GM23338 (cell line): ENCODE measurements at regions not wholly inside any gene's neighbourhood (a gene's known extent, or its start where the extent isn't known, plus 50 kb on each side); places are given as distances from the start of the nearest gene placed in this dataset.

Experiments used
- ATAC-seq: fragments of 200-7000 bp; cut with Tn5 transposase; 3 replicates; pipeline ENCODE4 v1.9.1; 2020
- DNase-seq: peaks from one replicate; pipeline ENCODE4 v3.0.0-alpha.2; 2015; ENCODE audit warnings: low spot score
- H2AFZ ChIP-seq: fragments of 200-600 bp; sonication (generic); 2 replicates; pipeline ENCODE4 v1.8.0; 2016; ENCODE audit warnings: antibody characterized with exemption, mild to moderate bottlenecking, moderate library complexity
- H3F3A ChIP-seq: fragments of 200-600 bp; sonication (generic); replicated peaks from 2 replicates; pipeline ENCODE4 v1.8.0; 2017; ENCODE audit warnings: antibody characterized with exemption, mixed run types, low read depth
- H3K27ac ChIP-seq: fragments of 200-600 bp; sonication (generic); 2 replicates; pipeline ENCODE4 v1.6.1; 2016; ENCODE audit warnings: low read depth
- H3K27me3 ChIP-seq: fragments of 200-600 bp; sonication (generic); 2 replicates; pipeline ENCODE4 v1.8.0; 2016; ENCODE audit warnings: mild to moderate bottlenecking, mixed run types, moderate library complexity; ENCODE audit not compliant: insufficient read depth
- H3K36me3 ChIP-seq: fragments of 200-600 bp; sonication (generic); 2 replicates; pipeline ENCODE4 v1.8.0; 2016; ENCODE audit warnings: mild to moderate bottlenecking; ENCODE audit not compliant: insufficient read depth
- H3K4me1 ChIP-seq: fragments of 200-600 bp; sonication (generic); 2 replicates; pipeline ENCODE4 v1.8.0; 2016; ENCODE audit warnings: mild to moderate bottlenecking, moderate library complexity; ENCODE audit not compliant: insufficient read depth
- H3K4me2 ChIP-seq: fragments of 200-600 bp; sonication (generic); 2 replicates; pipeline ENCODE4 v1.7.1; 2017; ENCODE audit warnings: mixed run types
- H3K4me3 ChIP-seq: fragments of 200-600 bp; sonication (generic); 2 replicates; pipeline ENCODE4 v1.6.1; 2016; ENCODE audit warnings: mixed run types
- H3K79me2 ChIP-seq: fragments of 200-600 bp; sonication (generic); replicated peaks from 2 replicates; pipeline ENCODE4 v1.8.0; 2017; ENCODE audit warnings: mild to moderate bottlenecking; ENCODE audit not compliant: insufficient read depth
- H3K9me2 ChIP-seq: fragments of 200-600 bp; sonication (generic); 2 replicates; pipeline ENCODE4 v1.8.0; 2017; ENCODE audit not compliant: insufficient read depth
- H4K20me1 ChIP-seq: fragments of 200-600 bp; sonication (generic); replicated peaks from 2 replicates; pipeline ENCODE4 v1.8.0; 2017; ENCODE audit warnings: mild to moderate bottlenecking; ENCODE audit not compliant: insufficient read depth
- H3K27ac Mint-ChIP-seq: 2 replicates; pipeline ENCODE4 v1.8.0; 2020; ENCODE audit warnings: inconsistent platforms, mild to moderate bottlenecking, moderate library complexity, mixed read lengths
- H3K27me3 Mint-ChIP-seq: 3 replicates; pipeline ENCODE4 v1.8.0; 2022; ENCODE audit warnings: low read depth, mild to moderate bottlenecking, moderate library complexity, mixed read lengths, inconsistent platforms; ENCODE audit not compliant: insufficient read depth, poor library complexity
- H3K36me3 Mint-ChIP-seq: 3 replicates; pipeline ENCODE4 v1.8.0; 2021; ENCODE audit warnings: low read depth, mild to moderate bottlenecking, inconsistent platforms, moderate library complexity, mixed read lengths
- H3K4me1 Mint-ChIP-seq: 3 replicates; pipeline ENCODE4 v1.8.0; 2020; ENCODE audit warnings: mild to moderate bottlenecking, inconsistent platforms, mixed read lengths
- H3K4me3 Mint-ChIP-seq: 3 replicates; pipeline ENCODE4 v1.8.0; 2021; ENCODE audit warnings: moderate library complexity, mild to moderate bottlenecking, inconsistent platforms, mixed read lengths
- H3K9me3 Mint-ChIP-seq: 3 replicates; pipeline ENCODE4 v1.8.0; 2020; ENCODE audit warnings: moderate library complexity, mild to moderate bottlenecking, inconsistent platforms, mixed read lengths
- CREB1 ChIP-seq: fragments of 250-450 bp; sonication (Bioruptor Pico); IDR thresholded peaks from 2 replicates; pipeline ENCODE4 v1.5.0; 2020; ENCODE audit warnings: low read depth, mild to moderate bottlenecking, moderate library complexity
- EZH2 ChIP-seq: fragments of 200-600 bp; sonication (generic); IDR thresholded peaks from one replicate; pipeline ENCODE4 v1.8.0; 2017; ENCODE audit warnings: antibody characterized with exemption, mild to moderate bottlenecking, low read depth; ENCODE audit not compliant: unreplicated experiment
- EZH2phosphoT487 ChIP-seq: fragments of 200-600 bp; sonication (generic); IDR thresholded peaks from one replicate; pipeline ENCODE4 v1.8.1; 2018; ENCODE audit warnings: antibody characterized with exemption; ENCODE audit not compliant: unreplicated experiment
- NANOG ChIP-seq: IDR thresholded peaks from 2 replicates; pipeline ENCODE4 v1.6.1; 2016; ENCODE audit warnings: antibody characterized with exemption, borderline replicate concordance
- POLR2AphosphoS5 ChIP-seq: IDR thresholded peaks from 2 replicates; pipeline ENCODE4 v1.6.1; 2016; ENCODE audit warnings: antibody characterized with exemption, low read depth
- STAT1 ChIP-seq: IDR thresholded peaks from one replicate; pipeline ENCODE4 v1.6.1; 2016; ENCODE audit warnings: antibody characterized with exemption; ENCODE audit not compliant: unreplicated experiment
- ZNF114 ChIP-seq: fragments of 250-450 bp; sonication (Bioruptor Pico); IDR thresholded peaks from 2 replicates; pipeline ENCODE4 v1.5.0; 2020; ENCODE audit warnings: mild to moderate bottlenecking, moderate library complexity
- ZNF331 ChIP-seq: fragments of 250-450 bp; sonication (Bioruptor Pico); IDR thresholded peaks from 2 replicates; pipeline ENCODE4 v1.5.0; 2020; ENCODE audit warnings: low read depth, mild to moderate bottlenecking, moderate library complexity
- TF ChIP-seq, protein P1 (sequence below): fragments of 250-450 bp; sonication (Bioruptor Pico); IDR thresholded peaks from 2 replicates; pipeline ENCODE4 v1.5.0; 2020; ENCODE audit warnings: mild to moderate bottlenecking, moderate library complexity
- TF ChIP-seq, protein P2 (sequence below): IDR thresholded peaks from one replicate; pipeline ENCODE4 v1.6.1; 2018; ENCODE audit warnings: antibody characterized with exemption; ENCODE audit not compliant: unreplicated experiment

DNA sequence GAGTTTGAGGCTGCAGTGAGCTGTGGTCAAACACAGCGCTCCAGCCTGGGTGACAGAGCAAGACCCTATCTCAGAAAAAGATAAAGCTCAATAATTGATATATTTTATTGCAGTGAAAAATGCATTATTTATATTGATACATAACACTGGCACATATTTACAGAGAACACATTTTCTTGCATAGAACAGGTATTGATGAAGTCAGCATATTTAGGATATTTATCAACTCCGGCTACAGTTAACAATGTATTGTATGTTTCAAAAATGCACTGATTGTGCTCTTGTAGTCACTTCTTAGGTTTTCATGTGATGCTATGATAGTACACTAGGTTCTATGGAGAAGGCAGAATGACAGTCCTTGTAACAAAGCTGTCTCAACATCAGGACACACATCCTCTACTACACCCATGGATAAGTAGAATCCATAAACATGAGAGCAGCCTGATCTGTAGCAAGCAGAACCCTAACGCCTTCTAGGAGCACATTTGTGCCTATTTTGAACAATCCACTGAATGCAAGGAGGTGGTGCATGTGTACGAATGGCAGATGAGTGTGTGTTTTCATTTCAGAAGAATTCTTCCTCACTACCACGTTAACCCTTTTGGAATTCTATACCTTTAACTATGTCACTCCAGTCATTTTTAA, 586.1 kb upstream of the CELF2 start (continued):
- TF ChIP-seq, protein P1, sequence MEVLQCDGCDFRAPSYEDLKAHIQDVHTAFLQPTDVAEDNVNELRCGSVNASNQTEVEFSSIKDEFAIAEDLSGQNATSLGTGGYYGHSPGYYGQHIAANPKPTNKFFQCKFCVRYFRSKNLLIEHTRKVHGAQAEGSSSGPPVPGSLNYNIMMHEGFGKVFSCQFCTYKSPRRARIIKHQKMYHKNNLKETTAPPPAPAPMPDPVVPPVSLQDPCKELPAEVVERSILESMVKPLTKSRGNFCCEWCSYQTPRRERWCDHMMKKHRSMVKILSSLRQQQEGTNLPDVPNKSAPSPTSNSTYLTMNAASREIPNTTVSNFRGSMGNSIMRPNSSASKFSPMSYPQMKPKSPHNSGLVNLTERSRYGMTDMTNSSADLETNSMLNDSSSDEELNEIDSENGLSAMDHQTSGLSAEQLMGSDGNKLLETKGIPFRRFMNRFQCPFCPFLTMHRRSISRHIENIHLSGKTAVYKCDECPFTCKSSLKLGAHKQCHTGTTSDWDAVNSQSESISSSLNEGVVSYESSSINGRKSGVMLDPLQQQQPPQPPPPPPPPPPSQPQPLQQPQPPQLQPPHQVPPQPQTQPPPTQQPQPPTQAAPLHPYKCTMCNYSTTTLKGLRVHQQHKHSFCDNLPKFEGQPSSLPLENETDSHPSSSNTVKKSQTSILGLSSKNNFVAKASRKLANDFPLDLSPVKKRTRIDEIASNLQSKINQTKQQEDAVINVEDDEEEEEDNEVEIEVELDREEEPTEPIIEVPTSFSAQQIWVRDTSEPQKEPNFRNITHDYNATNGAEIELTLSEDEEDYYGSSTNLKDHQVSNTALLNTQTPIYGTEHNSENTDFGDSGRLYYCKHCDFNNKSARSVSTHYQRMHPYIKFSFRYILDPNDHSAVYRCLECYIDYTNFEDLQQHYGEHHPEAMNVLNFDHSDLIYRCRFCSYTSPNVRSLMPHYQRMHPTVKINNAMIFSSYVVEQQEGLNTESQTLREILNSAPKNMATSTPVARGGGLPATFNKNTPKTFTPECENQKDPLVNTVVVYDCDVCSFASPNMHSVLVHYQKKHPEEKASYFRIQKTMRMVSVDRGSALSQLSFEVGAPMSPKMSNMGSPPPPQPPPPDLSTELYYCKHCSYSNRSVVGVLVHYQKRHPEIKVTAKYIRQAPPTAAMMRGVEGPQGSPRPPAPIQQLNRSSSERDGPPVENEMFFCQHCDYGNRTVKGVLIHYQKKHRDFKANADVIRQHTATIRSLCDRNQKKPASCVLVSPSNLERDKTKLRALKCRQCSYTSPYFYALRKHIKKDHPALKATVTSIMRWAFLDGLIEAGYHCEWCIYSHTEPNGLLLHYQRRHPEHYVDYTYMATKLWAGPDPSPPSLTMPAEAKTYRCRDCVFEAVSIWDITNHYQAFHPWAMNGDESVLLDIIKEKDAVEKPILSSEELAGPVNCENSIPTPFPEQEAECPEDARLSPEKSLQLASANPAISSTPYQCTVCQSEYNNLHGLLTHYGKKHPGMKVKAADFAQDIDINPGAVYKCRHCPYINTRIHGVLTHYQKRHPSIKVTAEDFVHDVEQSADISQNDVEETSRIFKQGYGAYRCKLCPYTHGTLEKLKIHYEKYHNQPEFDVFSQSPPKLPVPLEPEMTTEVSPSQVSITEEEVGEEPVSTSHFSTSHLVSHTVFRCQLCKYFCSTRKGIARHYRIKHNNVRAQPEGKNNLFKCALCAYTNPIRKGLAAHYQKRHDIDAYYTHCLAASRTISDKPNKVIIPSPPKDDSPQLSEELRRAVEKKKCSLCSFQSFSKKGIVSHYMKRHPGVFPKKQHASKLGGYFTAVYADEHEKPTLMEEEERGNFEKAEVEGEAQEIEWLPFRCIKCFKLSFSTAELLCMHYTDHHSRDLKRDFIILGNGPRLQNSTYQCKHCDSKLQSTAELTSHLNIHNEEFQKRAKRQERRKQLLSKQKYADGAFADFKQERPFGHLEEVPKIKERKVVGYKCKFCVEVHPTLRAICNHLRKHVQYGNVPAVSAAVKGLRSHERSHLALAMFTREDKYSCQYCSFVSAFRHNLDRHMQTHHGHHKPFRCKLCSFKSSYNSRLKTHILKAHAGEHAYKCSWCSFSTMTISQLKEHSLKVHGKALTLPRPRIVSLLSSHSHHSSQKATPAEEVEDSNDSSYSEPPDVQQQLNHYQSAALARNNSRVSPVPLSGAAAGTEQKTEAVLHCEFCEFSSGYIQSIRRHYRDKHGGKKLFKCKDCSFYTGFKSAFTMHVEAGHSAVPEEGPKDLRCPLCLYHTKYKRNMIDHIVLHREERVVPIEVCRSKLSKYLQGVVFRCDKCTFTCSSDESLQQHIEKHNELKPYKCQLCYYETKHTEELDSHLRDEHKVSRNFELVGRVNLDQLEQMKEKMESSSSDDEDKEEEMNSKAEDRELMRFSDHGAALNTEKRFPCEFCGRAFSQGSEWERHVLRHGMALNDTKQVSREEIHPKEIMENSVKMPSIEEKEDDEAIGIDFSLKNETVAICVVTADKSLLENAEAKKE (CRISPR knock-in tag), result no peak
- TF ChIP-seq ZNF114 (CRISPR knock-in tag), result no peak
- no peak for TF ChIP-seq ZNF331 (CRISPR knock-in tag)
- no peak for TF ChIP-seq EZH2

DNA sequence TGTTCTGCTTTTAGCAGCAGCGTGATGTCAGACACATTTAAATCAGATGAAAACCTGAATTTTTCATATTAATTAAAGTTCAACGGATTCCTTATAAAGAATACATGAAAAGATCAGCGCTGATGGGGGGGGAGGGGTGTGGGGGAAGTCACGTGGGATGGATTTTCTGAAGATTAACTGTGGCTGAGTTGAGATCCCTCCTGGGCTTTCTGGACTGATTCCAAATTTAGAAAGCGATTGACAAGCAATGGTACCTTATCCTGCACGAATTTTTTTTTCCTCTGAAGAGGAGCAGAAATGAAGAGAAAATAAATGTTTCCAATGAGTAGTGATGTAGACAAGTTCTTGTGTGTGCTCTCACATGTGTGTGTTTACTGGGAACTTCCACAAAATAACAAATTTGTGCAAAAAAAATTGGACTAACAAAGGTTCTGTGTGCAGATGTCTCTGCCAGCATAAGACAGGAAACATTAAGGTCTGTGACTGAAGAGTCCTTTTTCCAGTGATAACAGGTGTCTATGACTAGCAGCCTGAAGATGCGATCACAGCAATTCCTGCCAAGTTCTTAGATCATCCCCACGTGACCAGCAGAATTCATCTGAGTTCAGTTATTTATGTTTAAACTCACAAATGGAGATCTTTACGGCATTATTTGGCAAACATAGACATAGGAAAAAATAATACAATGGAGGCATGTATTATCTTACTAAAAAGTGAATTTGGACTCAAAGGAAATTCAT, 585.2 kb upstream of the CELF2 start:
- H3K27me3 Mint-ChIP-seq, result no peaks in the 10 kb centered on the region
- Histone ChIP-seq H3K27me3 (no peaks in the 10 kb centered on the region), H2AFZ (no peak overlapping the region), H4K20me1 (no peaks in the 10 kb centered on the region), H3K27ac (no peak overlapping the region), H3F3A (no peaks in the 10 kb centered on the region), H3K4me2 (no peak overlapping the region), H3K4me3 (no peak overlapping the region), H3K79me2 (no peaks in the 10 kb centered on the region), H3K36me3 (no peaks in the 10 kb centered on the region), H3K4me1 (no peaks in the 10 kb centered on the region), H3K9me2 (0 out of 2 replicates have a peak, but pooled peaks cover 3% of the 10 kb centered on the region)
- peaks cover 2% of the 10 kb centered on the region; the same call in 2 of the 3 replicates for H3K4me1 Mint-ChIP-seq
- H3K36me3 Mint-ChIP-seq, result peaks cover 6% of the 10 kb centered on the region; the same call in 1 of the 3 replicates
- TF ChIP-seq EZH2phosphoT487, result no peak
- TF ChIP-seq POLR2AphosphoS5, result no peak
- TF ChIP-seq STAT1, result no peak
- TF ChIP-seq NANOG, result no peak
- TF ChIP-seq CREB1 (CRISPR knock-in tag), result no peak
- TF ChIP-seq ZNF331 (CRISPR knock-in tag), result no peak
- TF ChIP-seq, protein P2, sequence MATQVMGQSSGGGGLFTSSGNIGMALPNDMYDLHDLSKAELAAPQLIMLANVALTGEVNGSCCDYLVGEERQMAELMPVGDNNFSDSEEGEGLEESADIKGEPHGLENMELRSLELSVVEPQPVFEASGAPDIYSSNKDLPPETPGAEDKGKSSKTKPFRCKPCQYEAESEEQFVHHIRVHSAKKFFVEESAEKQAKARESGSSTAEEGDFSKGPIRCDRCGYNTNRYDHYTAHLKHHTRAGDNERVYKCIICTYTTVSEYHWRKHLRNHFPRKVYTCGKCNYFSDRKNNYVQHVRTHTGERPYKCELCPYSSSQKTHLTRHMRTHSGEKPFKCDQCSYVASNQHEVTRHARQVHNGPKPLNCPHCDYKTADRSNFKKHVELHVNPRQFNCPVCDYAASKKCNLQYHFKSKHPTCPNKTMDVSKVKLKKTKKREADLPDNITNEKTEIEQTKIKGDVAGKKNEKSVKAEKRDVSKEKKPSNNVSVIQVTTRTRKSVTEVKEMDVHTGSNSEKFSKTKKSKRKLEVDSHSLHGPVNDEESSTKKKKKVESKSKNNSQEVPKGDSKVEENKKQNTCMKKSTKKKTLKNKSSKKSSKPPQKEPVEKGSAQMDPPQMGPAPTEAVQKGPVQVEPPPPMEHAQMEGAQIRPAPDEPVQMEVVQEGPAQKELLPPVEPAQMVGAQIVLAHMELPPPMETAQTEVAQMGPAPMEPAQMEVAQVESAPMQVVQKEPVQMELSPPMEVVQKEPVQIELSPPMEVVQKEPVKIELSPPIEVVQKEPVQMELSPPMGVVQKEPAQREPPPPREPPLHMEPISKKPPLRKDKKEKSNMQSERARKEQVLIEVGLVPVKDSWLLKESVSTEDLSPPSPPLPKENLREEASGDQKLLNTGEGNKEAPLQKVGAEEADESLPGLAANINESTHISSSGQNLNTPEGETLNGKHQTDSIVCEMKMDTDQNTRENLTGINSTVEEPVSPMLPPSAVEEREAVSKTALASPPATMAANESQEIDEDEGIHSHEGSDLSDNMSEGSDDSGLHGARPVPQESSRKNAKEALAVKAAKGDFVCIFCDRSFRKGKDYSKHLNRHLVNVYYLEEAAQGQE, result no peak
- ATAC-seq, result no peak
- peaks cover 11% of the 10 kb centered on the region; the same call in 2 of the 3 replicates for H3K9me3 Mint-ChIP-seq
- no peak overlapping the region for H3K4me3 Mint-ChIP-seq
- no peak for DNase-seq
- no peak overlapping the region for H3K27ac Mint-ChIP-seq
